HUES48 (cell line): ENCODE measurements at regions not wholly inside any gene's neighbourhood (a gene's known extent, or its start where the extent isn't known, plus 50 kb on each side); places are given as distances from the start of the nearest gene placed in this dataset.

ENCODE experiments used
- H3K27ac ChIP-seq: one replicate; pipeline ENCODE4 v1.7.0; 2013; ENCODE audit warnings: low read depth, low read length, inconsistent platforms
- H3K27me3 ChIP-seq: 2 replicates; pipeline ENCODE4 v1.6.1; 2013; ENCODE audit warnings: mild to moderate bottlenecking, low read length; ENCODE audit not compliant: control insufficient read depth, insufficient read depth
- H3K36me3 ChIP-seq: 2 replicates; pipeline ENCODE4 v1.6.1; 2013; ENCODE audit warnings: low read length; ENCODE audit not compliant: control insufficient read depth, insufficient read depth
- H3K4me1 ChIP-seq: 2 replicates; pipeline ENCODE4 v1.6.1; 2013; ENCODE audit warnings: mild to moderate bottlenecking, low read length; ENCODE audit not compliant: control insufficient read depth, insufficient read depth
- H3K4me3 ChIP-seq: 2 replicates; pipeline ENCODE4 v1.5.1; 2013; ENCODE audit warnings: mild to moderate bottlenecking, low read depth, low read length
- H3K9ac ChIP-seq: 2 replicates; pipeline ENCODE4 v1.6.1; 2013; ENCODE audit warnings: mild to moderate bottlenecking, low read depth, low read length, moderate library complexity
- H3K9me3 ChIP-seq: 2 replicates; pipeline ENCODE4 v1.6.1; 2013; ENCODE audit warnings: low read length; ENCODE audit not compliant: control insufficient read depth, insufficient read depth

DNA sequence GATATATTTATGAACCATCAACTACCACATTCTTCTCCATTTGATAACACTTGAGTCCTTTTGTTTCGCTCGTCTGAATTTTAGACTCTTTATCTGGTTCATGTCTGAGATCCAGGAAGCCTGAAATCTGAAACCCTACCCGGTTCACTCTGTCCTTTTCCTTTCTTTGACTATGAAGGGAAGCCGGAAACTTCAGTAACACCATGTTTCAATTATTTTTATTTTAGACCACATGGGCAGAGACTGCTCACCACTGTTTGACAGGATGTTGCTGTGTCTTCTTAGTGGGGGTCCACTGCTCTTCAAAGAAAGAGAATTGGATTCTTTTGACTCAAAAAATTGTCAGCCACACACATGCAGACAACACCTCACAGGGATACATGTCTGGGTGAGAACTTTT is 331.9 kb upstream of the FLRT2 start:
- Histone ChIP-seq H3K9me3 (no peaks in the 10 kb centered on the region), H3K4me3 (no peak overlapping the region), H3K27me3 (no peaks in the 10 kb centered on the region), H3K9ac (no peak overlapping the region), H3K36me3 (no peaks in the 10 kb centered on the region), H3K4me1 (peaks cover 8% of the 10 kb centered on the region), H3K27ac (no peak overlapping the region)

DNA sequence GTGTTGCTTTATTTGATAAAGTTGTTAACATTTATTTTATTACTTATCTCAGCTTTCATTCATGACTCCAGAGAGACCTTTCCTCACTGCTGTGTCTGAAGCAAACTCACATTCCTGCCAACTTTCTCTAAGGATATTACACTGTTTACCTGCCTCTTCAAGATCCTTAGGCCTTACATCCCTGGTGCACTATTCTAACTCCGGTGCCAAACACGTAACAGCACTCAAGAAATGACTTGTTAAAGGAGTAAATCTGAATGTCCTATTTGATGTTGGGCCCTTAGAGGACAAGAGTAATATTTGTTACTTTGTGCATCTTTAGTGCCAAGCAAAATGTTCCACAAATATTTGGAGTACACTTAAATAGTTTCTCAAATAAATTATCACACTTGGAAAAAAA is 324.1 kb upstream of the FLRT2 start:
- Histone ChIP-seq H3K27ac (no peak overlapping the region), H3K4me3 (no peak overlapping the region), H3K4me1 (peaks cover 8% of the 10 kb centered on the region), H3K9me3 (no peaks in the 10 kb centered on the region), H3K36me3 (no peaks in the 10 kb centered on the region), H3K27me3 (no peaks in the 10 kb centered on the region), H3K9ac (no peak overlapping the region)

DNA sequence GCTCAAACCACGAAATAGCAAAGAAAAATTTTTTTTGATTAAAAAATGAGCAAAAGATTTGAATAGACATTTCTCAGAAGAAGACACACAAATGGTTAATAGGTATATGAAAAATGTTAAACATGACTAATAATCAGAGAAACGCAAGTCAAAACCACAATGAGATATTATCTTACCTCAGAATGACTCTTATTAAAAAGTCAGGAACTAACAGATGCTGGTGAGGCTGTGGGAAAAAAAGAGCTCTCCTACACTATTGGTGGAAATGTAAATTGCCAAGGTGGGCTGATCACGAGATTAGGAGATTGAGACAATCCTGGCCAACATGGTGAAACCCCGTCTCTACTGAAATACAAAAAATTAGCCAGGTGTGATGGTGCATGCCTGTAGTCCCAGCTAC is 315.5 kb upstream of the FLRT2 start:
- Histone ChIP-seq H3K27ac (no peak overlapping the region), H3K9ac (no peak overlapping the region), H3K4me3 (no peak overlapping the region), H3K9me3 (no peaks in the 10 kb centered on the region), H3K4me1 (peaks cover 16% of the 10 kb centered on the region), H3K27me3 (no peaks in the 10 kb centered on the region), H3K36me3 (no peaks in the 10 kb centered on the region)

DNA sequence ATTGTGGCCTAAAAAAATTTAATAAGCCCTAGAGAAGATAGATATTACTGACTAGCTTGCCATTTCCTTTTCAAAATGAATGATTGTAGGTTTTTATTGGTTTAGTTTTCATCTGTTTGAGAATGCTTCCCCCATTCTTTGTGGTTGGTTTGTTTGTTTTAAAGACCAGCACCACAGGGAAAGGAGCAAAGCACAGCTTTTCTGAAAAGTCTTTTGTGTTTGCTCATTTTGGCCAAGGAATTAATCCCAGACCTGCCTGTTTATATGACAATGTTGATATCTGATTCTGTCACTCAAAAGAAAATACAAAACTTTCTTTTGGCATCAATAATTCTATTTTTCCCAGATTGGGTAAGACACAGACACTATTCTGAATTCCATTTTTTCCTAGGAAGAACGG is 312.5 kb upstream of the FLRT2 start:
- Histone ChIP-seq H3K9ac (no peak overlapping the region), H3K36me3 (no peaks in the 10 kb centered on the region)

DNA sequence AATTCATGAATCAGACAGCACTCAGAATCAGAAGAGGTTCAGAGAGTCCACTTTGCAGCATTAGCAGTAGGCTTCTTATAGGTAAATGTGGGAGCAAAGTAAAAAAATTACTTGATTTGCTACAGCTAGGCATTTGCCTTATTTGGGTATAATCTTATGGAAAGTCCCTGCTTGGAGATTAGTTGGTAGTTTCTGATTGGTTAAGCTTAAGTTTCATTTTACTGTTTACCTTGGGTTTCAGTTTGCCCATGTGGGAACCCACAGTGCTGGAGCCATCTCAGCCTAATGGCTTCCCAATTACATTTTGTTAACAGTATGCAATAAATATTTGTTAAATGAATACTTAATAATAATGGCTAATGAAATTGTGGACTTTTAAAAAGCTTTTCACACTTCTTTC is 311.0 kb upstream of the FLRT2 start:
- no peak overlapping the region for H3K27ac ChIP-seq
- no peaks in the 10 kb centered on the region for H3K9me3 ChIP-seq
- peaks cover 39% of the 10 kb centered on the region for H3K4me1 ChIP-seq
- no peaks in the 10 kb centered on the region for H3K27me3 ChIP-seq
- no peak overlapping the region for H3K9ac ChIP-seq
- no peaks in the 10 kb centered on the region for H3K36me3 ChIP-seq
- no peak overlapping the region for H3K4me3 ChIP-seq

More for the DNA sequence above, 312.5 kb upstream of the FLRT2 start:
- Histone ChIP-seq H3K27me3 (no peaks in the 10 kb centered on the region), H3K27ac (no peak overlapping the region), H3K4me3 (no peak overlapping the region; the same call in 1 of the 2 replicates), H3K4me1 (peaks cover 27% of the 10 kb centered on the region), H3K9me3 (no peaks in the 10 kb centered on the region)

DNA sequence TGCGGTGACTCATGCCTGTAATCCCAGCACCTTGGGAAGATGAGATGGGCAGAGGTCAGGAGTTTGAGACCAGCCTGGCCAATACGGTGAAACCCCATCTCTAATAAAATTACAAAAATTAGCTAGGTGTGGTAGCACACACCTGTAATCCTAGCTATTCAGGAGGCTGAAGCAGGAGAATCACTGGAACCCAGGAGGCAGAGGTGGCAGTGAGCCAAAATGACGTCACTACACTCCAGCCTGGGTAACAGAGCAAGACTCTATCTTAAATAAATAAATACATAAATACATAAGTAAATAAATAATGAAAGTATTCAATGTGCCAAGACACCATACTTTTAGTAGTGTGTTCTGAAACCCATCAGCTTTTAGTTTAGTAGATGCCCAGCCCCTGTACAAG is 308.1 kb upstream of the FLRT2 start:
- no peak overlapping the region for H3K9ac ChIP-seq
- no peaks in the 10 kb centered on the region for H3K36me3 ChIP-seq
- no peaks in the 10 kb centered on the region for H3K9me3 ChIP-seq
- no peak overlapping the region for H3K4me3 ChIP-seq
- H3K27me3 ChIP-seq = no peaks in the 10 kb centered on the region
- H3K27ac ChIP-seq = peak overlapping the region; percentile 83
- H3K4me1 ChIP-seq = peaks cover 43% of the 10 kb centered on the region

DNA sequence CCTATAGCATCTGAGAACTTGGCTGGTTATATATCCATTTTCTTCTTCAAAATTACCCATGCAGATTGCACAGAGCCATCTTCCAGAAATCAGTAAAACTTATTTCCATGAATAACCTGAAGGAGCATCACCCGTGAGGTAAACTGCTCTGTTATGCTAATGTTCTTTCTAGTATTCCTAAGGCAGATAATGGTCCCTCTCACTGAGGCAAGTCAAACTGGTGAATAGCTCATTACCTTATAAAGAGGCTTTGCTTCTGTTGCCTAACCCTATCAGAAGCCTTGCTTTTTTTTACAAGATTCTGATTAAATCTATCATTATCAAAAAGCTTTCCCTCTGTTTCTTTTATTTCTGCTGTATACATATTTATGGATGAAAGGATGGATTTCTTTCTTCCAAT is 307.6 kb upstream of the FLRT2 start:
- H3K9me3 ChIP-seq = no peaks in the 10 kb centered on the region
- no peaks in the 10 kb centered on the region for H3K27me3 ChIP-seq
- no peak overlapping the region for H3K4me3 ChIP-seq
- peak overlapping the region; percentile 83 for H3K27ac ChIP-seq
- no peaks in the 10 kb centered on the region for H3K36me3 ChIP-seq
- H3K9ac ChIP-seq = no peak overlapping the region
- H3K4me1 ChIP-seq = peaks cover 38% of the 10 kb centered on the region

DNA sequence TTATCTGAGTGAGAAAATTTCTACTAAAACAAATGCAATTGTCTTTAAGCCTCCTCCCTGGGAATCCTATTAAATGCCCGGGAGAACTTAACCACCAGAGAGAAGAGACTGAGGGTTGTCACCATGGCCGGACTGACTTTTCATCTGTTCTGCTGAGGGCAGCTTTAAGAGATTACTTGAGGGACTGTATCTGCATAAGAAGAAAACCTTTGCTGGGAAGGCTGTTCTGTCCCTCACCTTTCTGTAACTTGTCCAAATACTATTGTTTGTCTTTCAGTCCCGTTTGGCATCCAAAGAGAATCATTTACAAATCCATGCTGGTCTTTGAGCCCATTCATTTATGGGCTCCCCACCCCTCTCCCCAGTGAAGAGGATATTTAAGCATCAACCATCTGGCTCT is 306.3 kb upstream of the FLRT2 start:
- peak overlapping the region; percentile 83 for H3K27ac ChIP-seq

DNA sequence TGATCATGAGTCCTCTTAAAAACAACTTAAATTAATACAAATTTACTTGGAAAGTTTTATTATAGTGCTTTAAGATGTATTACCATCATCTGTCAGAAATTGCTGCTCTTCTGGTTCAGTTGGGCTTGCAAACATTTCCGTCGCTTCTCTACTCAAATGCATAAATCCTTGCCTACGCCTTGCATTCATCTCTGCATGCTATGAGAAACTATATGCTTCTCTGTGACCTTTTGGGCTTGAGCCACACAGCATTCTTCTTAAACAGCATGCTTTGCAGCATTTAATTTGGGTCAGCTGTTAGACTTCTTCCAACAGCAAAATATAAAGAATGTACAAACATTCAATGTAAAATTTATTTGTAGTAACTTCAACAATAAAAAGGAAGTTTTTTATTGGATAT is 305.7 kb upstream of the FLRT2 start:
- Histone ChIP-seq H3K9me3 (no peaks in the 10 kb centered on the region), H3K36me3 (no peaks in the 10 kb centered on the region), H3K27me3 (no peaks in the 10 kb centered on the region), H3K9ac (no peak overlapping the region), H3K4me3 (no peak overlapping the region), H3K27ac (peak overlapping the region; percentile 9), H3K4me1 (peaks cover 28% of the 10 kb centered on the region)

More for the DNA sequence above, 306.3 kb upstream of the FLRT2 start:
- Histone ChIP-seq H3K36me3 (no peaks in the 10 kb centered on the region), H3K4me3 (no peak overlapping the region), H3K9ac (no peak overlapping the region), H3K9me3 (no peaks in the 10 kb centered on the region), H3K27me3 (no peaks in the 10 kb centered on the region), H3K4me1 (peaks cover 28% of the 10 kb centered on the region)

DNA sequence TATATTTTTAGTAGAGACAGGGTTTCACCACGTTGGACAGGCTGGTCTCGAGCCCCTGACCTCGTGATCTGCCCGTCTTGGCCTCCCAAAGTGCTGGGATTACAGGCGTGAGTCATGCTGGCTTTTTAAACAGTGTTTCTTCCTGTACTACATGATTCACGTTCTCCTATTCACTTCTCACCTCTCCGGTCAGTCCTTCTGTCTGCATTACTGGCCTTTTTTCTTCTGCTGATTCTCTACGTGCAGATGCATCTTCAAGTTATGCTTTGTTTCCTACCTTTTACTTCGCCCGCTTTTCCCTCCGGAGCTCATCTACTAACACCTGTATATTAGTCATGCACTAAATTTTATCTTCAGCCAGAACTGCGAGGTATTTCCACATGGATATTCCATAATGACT is 296.2 kb upstream of the FLRT2 start:
- no peak overlapping the region for H3K27ac ChIP-seq
- no peak overlapping the region for H3K4me3 ChIP-seq
- no peaks in the 10 kb centered on the region for H3K27me3 ChIP-seq
- H3K4me1 ChIP-seq = peaks cover 8% of the 10 kb centered on the region; the same call in 1 of the 2 replicates
- H3K9ac ChIP-seq = no peak overlapping the region
- no peaks in the 10 kb centered on the region for H3K9me3 ChIP-seq
- no peaks in the 10 kb centered on the region for H3K36me3 ChIP-seq

DNA sequence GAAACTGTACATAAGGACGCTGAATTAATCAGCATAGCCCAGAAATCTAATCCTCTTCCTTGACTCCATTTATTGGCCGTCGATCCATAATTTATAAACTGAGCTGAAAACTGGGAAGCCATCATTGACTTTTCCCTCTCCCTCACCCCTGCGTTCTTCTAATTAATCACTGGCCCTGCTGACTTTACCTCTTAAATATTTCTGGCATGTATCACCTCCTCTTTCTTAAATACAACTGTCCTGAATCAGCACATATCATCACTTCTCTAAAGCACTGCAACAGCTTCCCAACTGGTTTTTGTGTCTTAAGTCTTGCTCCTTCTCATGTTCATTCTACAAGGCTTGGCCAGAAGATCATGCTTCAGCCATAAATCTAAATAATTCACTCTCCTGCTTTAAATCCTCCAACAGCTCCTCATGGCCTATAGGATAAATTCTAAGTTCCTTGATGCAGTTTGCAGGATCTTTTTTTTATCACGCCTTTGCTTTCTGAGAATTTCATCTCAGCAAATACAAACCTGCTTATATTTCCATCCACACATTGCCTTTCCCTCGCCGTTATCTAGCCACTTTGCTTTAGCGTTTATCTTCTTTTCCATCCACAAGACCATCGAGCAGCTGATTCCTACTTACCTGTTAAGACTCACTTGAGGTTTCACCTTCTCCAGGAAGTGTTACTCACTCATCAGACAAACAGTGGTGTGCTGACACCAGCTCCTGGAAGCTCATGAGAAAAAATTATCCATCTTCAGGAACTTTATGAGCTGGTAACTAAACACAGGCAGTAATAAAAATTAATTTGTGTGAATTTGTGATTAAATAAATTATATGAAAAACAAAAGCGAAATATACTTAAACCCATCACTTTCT is 295.6 kb upstream of the FLRT2 start:
- Histone ChIP-seq H3K9ac (no peak overlapping the region), H3K27ac (no peak overlapping the region), H3K27me3 (no peaks in the 10 kb centered on the region), H3K36me3 (no peaks in the 10 kb centered on the region), H3K4me1 (peaks cover 12% of the 10 kb centered on the region; the same call in 1 of the 2 replicates), H3K9me3 (no peaks in the 10 kb centered on the region), H3K4me3 (no peak overlapping the region)
